ENCODE measurements at regions not wholly inside any gene's neighbourhood (a gene's known extent, or its start where the extent isn't known, plus 50 kb on each side); places are given as distances from the start of the nearest gene placed in this dataset.

DNA sequence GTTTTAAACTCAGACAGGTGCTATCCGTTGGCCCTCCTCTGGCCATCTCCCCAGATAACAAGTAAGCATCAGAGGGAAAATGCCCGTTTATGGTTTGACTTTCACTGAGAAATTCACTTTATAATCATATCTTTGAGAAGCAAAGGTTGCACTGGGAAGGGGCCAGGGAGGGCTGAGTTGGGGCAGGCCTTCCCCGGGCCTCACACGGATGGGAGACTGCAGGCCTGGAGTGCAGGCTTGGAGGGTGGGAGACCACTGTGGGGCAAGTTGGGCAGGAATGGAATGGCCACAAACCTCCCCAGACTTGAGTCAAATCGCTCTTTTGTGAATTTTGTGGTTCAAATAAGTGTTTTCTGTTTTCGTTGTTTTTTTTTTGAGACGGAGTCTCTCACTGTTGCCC is 451.7 kb downstream of the TSHZ3 start:
- Histone ChIP-seq H3K4me3 (ENCODE audit: insufficient read depth, low read length) (no peak overlapping the region), H3K27me3 (ENCODE audit: insufficient read depth, low read length) (no peaks in the 10 kb centered on the region), H3K79me2 (ENCODE audit: insufficient read depth, low read length) (no peaks in the 10 kb centered on the region), H3K9me3 (ENCODE audit: low read depth, low read length) (no peaks in the 10 kb centered on the region), H2AFZ (ENCODE audit: low read length) (no peak overlapping the region), H3K4me2 (ENCODE audit: insufficient read depth, low read length) (no peak overlapping the region), H3K36me3 (ENCODE audit: insufficient read depth, low read length) (no peaks in the 10 kb centered on the region), H4K20me1 (ENCODE audit: insufficient read depth, low read length) (no peaks in the 10 kb centered on the region), H3K4me1 (ENCODE audit: insufficient read depth, low read length) (no peaks in the 10 kb centered on the region), H3K27ac (ENCODE audit: low read depth, low read length) (no peak overlapping the region)
- DNase-seq (ENCODE audit: insufficient read length, low spot score, missing footprints): no peak
- no peak for TF ChIP-seq CTCF (IDR thresholded peaks at IDR 0.05; ENCODE audit: extremely low read depth, low read depth, low read length)

DNA sequence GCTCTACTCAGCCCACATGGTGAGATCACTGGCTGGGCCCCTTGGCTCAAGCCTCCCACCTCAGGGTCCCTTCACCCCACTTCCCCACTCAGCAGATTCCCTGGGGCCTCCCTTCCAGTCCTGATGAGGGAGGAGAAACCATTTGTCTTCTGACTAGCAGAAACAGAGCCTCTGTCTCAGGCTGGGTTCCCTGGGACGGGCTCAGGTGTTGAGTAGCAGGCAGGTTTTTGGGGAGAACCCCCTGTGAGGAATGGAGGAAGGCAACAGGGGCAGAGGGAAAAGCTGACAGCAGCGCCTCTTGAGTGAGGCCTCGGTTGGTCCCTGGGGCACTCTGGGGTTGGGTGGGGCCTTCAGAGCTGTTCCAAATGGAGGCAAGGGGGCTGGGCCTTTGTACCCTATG is 452.2 kb downstream of the TSHZ3 start:
- no peak for TF ChIP-seq CTCF (IDR thresholded peaks at IDR 0.05; ENCODE audit: extremely low read depth, low read depth, low read length)
- H3K4me3 ChIP-seq (ENCODE audit: insufficient read depth, low read length): no peak overlapping the region
- no peak for DNase-seq (ENCODE audit: insufficient read length, low spot score, missing footprints)
- no peak overlapping the region for H3K27ac ChIP-seq (ENCODE audit: low read depth, low read length)
- no peak overlapping the region for H3K4me2 ChIP-seq (ENCODE audit: insufficient read depth, low read length)
- no peaks in the 10 kb centered on the region for H3K79me2 ChIP-seq (ENCODE audit: insufficient read depth, low read length)
- H3K36me3 ChIP-seq (ENCODE audit: insufficient read depth, low read length): no peaks in the 10 kb centered on the region
- no peaks in the 10 kb centered on the region for H3K4me1 ChIP-seq (ENCODE audit: insufficient read depth, low read length)
- no peaks in the 10 kb centered on the region for H3K9me3 ChIP-seq (ENCODE audit: low read depth, low read length)
- no peak overlapping the region for H2AFZ ChIP-seq (ENCODE audit: low read length)
- no peaks in the 10 kb centered on the region for H4K20me1 ChIP-seq (ENCODE audit: insufficient read depth, low read length)
- no peaks in the 10 kb centered on the region for H3K27me3 ChIP-seq (ENCODE audit: insufficient read depth, low read length)

DNA sequence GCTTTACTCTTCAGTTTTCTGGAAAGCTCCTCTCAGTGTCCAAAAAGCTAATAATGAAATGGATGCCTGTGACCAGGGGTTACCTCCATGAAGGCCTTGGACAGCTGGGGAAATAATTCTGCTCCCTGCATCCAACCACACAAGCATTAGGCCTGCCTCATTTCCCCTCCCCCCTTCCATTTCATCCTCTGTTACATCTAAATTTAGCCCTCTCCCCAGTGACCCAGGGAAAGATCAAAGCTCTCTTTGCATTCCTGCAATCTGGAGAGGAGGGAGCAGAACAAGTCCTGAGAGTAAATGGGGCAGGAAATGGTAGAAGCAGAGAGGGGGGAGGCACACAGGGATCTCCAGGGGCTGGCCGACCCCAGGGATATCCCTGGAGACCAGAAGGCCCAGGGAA is 452.7 kb downstream of the TSHZ3 start:
- H4K20me1 ChIP-seq (ENCODE audit: insufficient read depth, low read length): no peaks in the 10 kb centered on the region
- DNase-seq (ENCODE audit: insufficient read length, low spot score, missing footprints): no peak
- H3K79me2 ChIP-seq (ENCODE audit: insufficient read depth, low read length): no peaks in the 10 kb centered on the region
- no peak overlapping the region for H3K4me2 ChIP-seq (ENCODE audit: insufficient read depth, low read length)
- H2AFZ ChIP-seq (ENCODE audit: low read length): no peak overlapping the region
- H3K9me3 ChIP-seq (ENCODE audit: low read depth, low read length): no peaks in the 10 kb centered on the region
- no peaks in the 10 kb centered on the region for H3K4me1 ChIP-seq (ENCODE audit: insufficient read depth, low read length)
- no peaks in the 10 kb centered on the region for H3K27me3 ChIP-seq (ENCODE audit: insufficient read depth, low read length)
- TF ChIP-seq CTCF (IDR thresholded peaks at IDR 0.05; ENCODE audit: extremely low read depth, low read depth, low read length): no peak
- no peak overlapping the region for H3K4me3 ChIP-seq (ENCODE audit: insufficient read depth, low read length)
- no peak overlapping the region for H3K27ac ChIP-seq (ENCODE audit: low read depth, low read length)
- no peaks in the 10 kb centered on the region for H3K36me3 ChIP-seq (ENCODE audit: insufficient read depth, low read length)

DNA sequence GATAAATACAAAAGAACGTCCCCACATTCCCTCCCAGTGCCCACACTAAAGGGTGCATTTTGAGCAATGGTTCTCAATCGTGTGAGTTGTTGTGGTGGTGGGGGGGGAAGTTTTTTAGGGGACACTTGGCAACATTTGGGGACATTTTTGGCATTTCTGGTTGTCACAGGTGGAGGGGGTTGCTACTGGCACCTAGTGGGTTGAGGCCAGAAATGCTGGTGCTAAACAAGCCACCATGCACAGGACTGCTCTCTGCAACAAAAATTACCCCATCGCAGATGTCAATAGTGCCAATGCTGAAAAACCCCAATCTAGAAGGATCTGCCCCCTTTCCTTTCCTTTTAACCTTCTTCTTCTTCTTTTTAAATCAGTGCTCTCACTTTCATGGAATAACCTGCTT is 453.3 kb downstream of the TSHZ3 start:
- H3K4me1 ChIP-seq (ENCODE audit: insufficient read depth, low read length): no peaks in the 10 kb centered on the region
- no peak overlapping the region for H3K4me2 ChIP-seq (ENCODE audit: insufficient read depth, low read length)
- H4K20me1 ChIP-seq (ENCODE audit: insufficient read depth, low read length): no peaks in the 10 kb centered on the region
- no peaks in the 10 kb centered on the region for H3K9me3 ChIP-seq (ENCODE audit: low read depth, low read length)
- no peaks in the 10 kb centered on the region for H3K36me3 ChIP-seq (ENCODE audit: insufficient read depth, low read length)
- no peak overlapping the region for H2AFZ ChIP-seq (ENCODE audit: low read length)
- H3K79me2 ChIP-seq (ENCODE audit: insufficient read depth, low read length): no peaks in the 10 kb centered on the region
- no peak overlapping the region for H3K4me3 ChIP-seq (ENCODE audit: insufficient read depth, low read length)
- DNase-seq (ENCODE audit: insufficient read length, low spot score, missing footprints): no peak
- TF ChIP-seq CTCF (IDR thresholded peaks at IDR 0.05; ENCODE audit: extremely low read depth, low read depth, low read length): no peak
- no peak overlapping the region for H3K27ac ChIP-seq (ENCODE audit: low read depth, low read length)
- no peaks in the 10 kb centered on the region for H3K27me3 ChIP-seq (ENCODE audit: insufficient read depth, low read length)
